GM23338 (cell line): ENCODE measurements at regions not wholly inside any gene's neighbourhood (a gene's known extent, or its start where the extent isn't known, plus 50 kb on each side); places are given as distances from the start of the nearest gene placed in this dataset.

Experiments used
- ATAC-seq: fragments of 200-7000 bp; cut with Tn5 transposase; 3 replicates; pipeline ENCODE4 v1.9.1; 2020
- DNase-seq: peaks from one replicate; pipeline ENCODE4 v3.0.0-alpha.2; 2015; ENCODE audit warnings: low spot score
- H2AFZ ChIP-seq: fragments of 200-600 bp; sonication (generic); 2 replicates; pipeline ENCODE4 v1.8.0; 2016; ENCODE audit warnings: antibody characterized with exemption, mild to moderate bottlenecking, moderate library complexity
- H3F3A ChIP-seq: fragments of 200-600 bp; sonication (generic); replicated peaks from 2 replicates; pipeline ENCODE4 v1.8.0; 2017; ENCODE audit warnings: antibody characterized with exemption, mixed run types, low read depth
- H3K27ac ChIP-seq: fragments of 200-600 bp; sonication (generic); 2 replicates; pipeline ENCODE4 v1.6.1; 2016; ENCODE audit warnings: low read depth
- H3K27me3 ChIP-seq: fragments of 200-600 bp; sonication (generic); 2 replicates; pipeline ENCODE4 v1.8.0; 2016; ENCODE audit warnings: mild to moderate bottlenecking, mixed run types, moderate library complexity; ENCODE audit not compliant: insufficient read depth
- H3K36me3 ChIP-seq: fragments of 200-600 bp; sonication (generic); 2 replicates; pipeline ENCODE4 v1.8.0; 2016; ENCODE audit warnings: mild to moderate bottlenecking; ENCODE audit not compliant: insufficient read depth
- H3K4me1 ChIP-seq: fragments of 200-600 bp; sonication (generic); 2 replicates; pipeline ENCODE4 v1.8.0; 2016; ENCODE audit warnings: mild to moderate bottlenecking, moderate library complexity; ENCODE audit not compliant: insufficient read depth
- H3K4me2 ChIP-seq: fragments of 200-600 bp; sonication (generic); 2 replicates; pipeline ENCODE4 v1.7.1; 2017; ENCODE audit warnings: mixed run types
- H3K4me3 ChIP-seq: fragments of 200-600 bp; sonication (generic); 2 replicates; pipeline ENCODE4 v1.6.1; 2016; ENCODE audit warnings: mixed run types
- H3K79me2 ChIP-seq: fragments of 200-600 bp; sonication (generic); replicated peaks from 2 replicates; pipeline ENCODE4 v1.8.0; 2017; ENCODE audit warnings: mild to moderate bottlenecking; ENCODE audit not compliant: insufficient read depth
- H3K9me2 ChIP-seq: fragments of 200-600 bp; sonication (generic); 2 replicates; pipeline ENCODE4 v1.8.0; 2017; ENCODE audit not compliant: insufficient read depth
- H4K20me1 ChIP-seq: fragments of 200-600 bp; sonication (generic); replicated peaks from 2 replicates; pipeline ENCODE4 v1.8.0; 2017; ENCODE audit warnings: mild to moderate bottlenecking; ENCODE audit not compliant: insufficient read depth
- H3K27ac Mint-ChIP-seq: 2 replicates; pipeline ENCODE4 v1.8.0; 2020; ENCODE audit warnings: inconsistent platforms, mild to moderate bottlenecking, moderate library complexity, mixed read lengths
- H3K27me3 Mint-ChIP-seq: 3 replicates; pipeline ENCODE4 v1.8.0; 2022; ENCODE audit warnings: low read depth, mild to moderate bottlenecking, moderate library complexity, mixed read lengths, inconsistent platforms; ENCODE audit not compliant: insufficient read depth, poor library complexity
- H3K36me3 Mint-ChIP-seq: 3 replicates; pipeline ENCODE4 v1.8.0; 2021; ENCODE audit warnings: low read depth, mild to moderate bottlenecking, inconsistent platforms, moderate library complexity, mixed read lengths
- H3K4me1 Mint-ChIP-seq: 3 replicates; pipeline ENCODE4 v1.8.0; 2020; ENCODE audit warnings: mild to moderate bottlenecking, inconsistent platforms, mixed read lengths
- H3K4me3 Mint-ChIP-seq: 3 replicates; pipeline ENCODE4 v1.8.0; 2021; ENCODE audit warnings: moderate library complexity, mild to moderate bottlenecking, inconsistent platforms, mixed read lengths
- H3K9me3 Mint-ChIP-seq: 3 replicates; pipeline ENCODE4 v1.8.0; 2020; ENCODE audit warnings: moderate library complexity, mild to moderate bottlenecking, inconsistent platforms, mixed read lengths
- CREB1 ChIP-seq: fragments of 250-450 bp; sonication (Bioruptor Pico); IDR thresholded peaks from 2 replicates; pipeline ENCODE4 v1.5.0; 2020; ENCODE audit warnings: low read depth, mild to moderate bottlenecking, moderate library complexity
- EZH2 ChIP-seq: fragments of 200-600 bp; sonication (generic); IDR thresholded peaks from one replicate; pipeline ENCODE4 v1.8.0; 2017; ENCODE audit warnings: antibody characterized with exemption, mild to moderate bottlenecking, low read depth; ENCODE audit not compliant: unreplicated experiment
- EZH2phosphoT487 ChIP-seq: fragments of 200-600 bp; sonication (generic); IDR thresholded peaks from one replicate; pipeline ENCODE4 v1.8.1; 2018; ENCODE audit warnings: antibody characterized with exemption; ENCODE audit not compliant: unreplicated experiment
- JUNB ChIP-seq: IDR thresholded peaks from one replicate; pipeline ENCODE4 v1.6.1; 2016; ENCODE audit warnings: antibody characterized with exemption; ENCODE audit not compliant: unreplicated experiment
- NANOG ChIP-seq: IDR thresholded peaks from 2 replicates; pipeline ENCODE4 v1.6.1; 2016; ENCODE audit warnings: antibody characterized with exemption, borderline replicate concordance
- POLR2AphosphoS5 ChIP-seq: IDR thresholded peaks from 2 replicates; pipeline ENCODE4 v1.6.1; 2016; ENCODE audit warnings: antibody characterized with exemption, low read depth
- STAT1 ChIP-seq: IDR thresholded peaks from one replicate; pipeline ENCODE4 v1.6.1; 2016; ENCODE audit warnings: antibody characterized with exemption; ENCODE audit not compliant: unreplicated experiment
- ZNF114 ChIP-seq: fragments of 250-450 bp; sonication (Bioruptor Pico); IDR thresholded peaks from 2 replicates; pipeline ENCODE4 v1.5.0; 2020; ENCODE audit warnings: mild to moderate bottlenecking, moderate library complexity
- ZNF331 ChIP-seq: fragments of 250-450 bp; sonication (Bioruptor Pico); IDR thresholded peaks from 2 replicates; pipeline ENCODE4 v1.5.0; 2020; ENCODE audit warnings: low read depth, mild to moderate bottlenecking, moderate library complexity
- TF ChIP-seq, protein P1 (sequence below): IDR thresholded peaks from 2 replicates; pipeline ENCODE4 v1.6.1; 2016; ENCODE audit warnings: antibody characterized with exemption
- TF ChIP-seq, protein P2 (sequence below), 2 experiments: fragments of 200-600 bp in 1 of 2; sonication (generic) in 1 of 2; conservative IDR thresholded peaks; 2 replicates each; pipeline versions ENCODE4 v1.5.1 to v1.6.1; 2016 to 2017; ENCODE audit warnings: antibody characterized with exemption in 2 of 2, low read depth in 2 of 2, mild to moderate bottlenecking in 2 of 2, moderate library complexity in 1 of 2
- TF ChIP-seq, protein P3 (sequence below): IDR thresholded peaks from one replicate; pipeline ENCODE4 v1.6.1; 2018; ENCODE audit warnings: antibody characterized with exemption; ENCODE audit not compliant: unreplicated experiment
- TF ChIP-seq, protein P4 (sequence below): fragments of 250-450 bp; sonication (Bioruptor Pico); IDR thresholded peaks from 2 replicates; pipeline ENCODE4 v1.5.0; 2020; ENCODE audit warnings: mild to moderate bottlenecking, moderate library complexity

DNA sequence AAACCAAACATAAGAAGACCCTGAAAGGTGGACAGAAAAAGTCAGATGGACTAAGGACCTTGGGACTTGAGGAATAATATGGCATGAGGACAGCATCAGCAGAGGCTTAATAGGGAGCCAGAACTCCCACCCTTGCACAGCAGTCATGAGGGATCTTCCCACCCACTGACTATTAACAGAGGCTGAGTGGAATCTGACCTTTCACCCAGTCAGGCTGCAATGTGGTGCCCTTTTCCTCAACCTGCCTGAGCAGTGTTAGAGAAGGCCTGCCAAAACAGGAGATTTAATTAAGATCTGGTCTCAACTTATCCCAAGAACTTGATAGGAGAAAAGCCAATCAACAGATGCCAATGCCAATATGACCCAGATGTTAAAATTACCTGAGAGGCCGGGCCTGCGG is 481.9 kb downstream of the KDM4C start:
- peak; percentile 55 for ATAC-seq
- TF ChIP-seq POLR2AphosphoS5 (no peak), STAT1 (no peak), EZH2phosphoT487 (no peak), ZNF114 (CRISPR knock-in tag) (no peak), NANOG (no peak), ZNF331 (no peak), JUNB (no peak), CREB1 (no peak), EZH2 (no peak)
- TF ChIP-seq, protein P1, sequence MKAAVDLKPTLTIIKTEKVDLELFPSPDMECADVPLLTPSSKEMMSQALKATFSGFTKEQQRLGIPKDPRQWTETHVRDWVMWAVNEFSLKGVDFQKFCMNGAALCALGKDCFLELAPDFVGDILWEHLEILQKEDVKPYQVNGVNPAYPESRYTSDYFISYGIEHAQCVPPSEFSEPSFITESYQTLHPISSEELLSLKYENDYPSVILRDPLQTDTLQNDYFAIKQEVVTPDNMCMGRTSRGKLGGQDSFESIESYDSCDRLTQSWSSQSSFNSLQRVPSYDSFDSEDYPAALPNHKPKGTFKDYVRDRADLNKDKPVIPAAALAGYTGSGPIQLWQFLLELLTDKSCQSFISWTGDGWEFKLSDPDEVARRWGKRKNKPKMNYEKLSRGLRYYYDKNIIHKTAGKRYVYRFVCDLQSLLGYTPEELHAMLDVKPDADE, result no peak
- TF ChIP-seq, protein P2, sequence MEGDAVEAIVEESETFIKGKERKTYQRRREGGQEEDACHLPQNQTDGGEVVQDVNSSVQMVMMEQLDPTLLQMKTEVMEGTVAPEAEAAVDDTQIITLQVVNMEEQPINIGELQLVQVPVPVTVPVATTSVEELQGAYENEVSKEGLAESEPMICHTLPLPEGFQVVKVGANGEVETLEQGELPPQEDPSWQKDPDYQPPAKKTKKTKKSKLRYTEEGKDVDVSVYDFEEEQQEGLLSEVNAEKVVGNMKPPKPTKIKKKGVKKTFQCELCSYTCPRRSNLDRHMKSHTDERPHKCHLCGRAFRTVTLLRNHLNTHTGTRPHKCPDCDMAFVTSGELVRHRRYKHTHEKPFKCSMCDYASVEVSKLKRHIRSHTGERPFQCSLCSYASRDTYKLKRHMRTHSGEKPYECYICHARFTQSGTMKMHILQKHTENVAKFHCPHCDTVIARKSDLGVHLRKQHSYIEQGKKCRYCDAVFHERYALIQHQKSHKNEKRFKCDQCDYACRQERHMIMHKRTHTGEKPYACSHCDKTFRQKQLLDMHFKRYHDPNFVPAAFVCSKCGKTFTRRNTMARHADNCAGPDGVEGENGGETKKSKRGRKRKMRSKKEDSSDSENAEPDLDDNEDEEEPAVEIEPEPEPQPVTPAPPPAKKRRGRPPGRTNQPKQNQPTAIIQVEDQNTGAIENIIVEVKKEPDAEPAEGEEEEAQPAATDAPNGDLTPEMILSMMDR (conservative IDR thresholded peaks at IDR 0.05; ENCODE audit: low read depth in 2 of 2), result no peak
- TF ChIP-seq, protein P3, sequence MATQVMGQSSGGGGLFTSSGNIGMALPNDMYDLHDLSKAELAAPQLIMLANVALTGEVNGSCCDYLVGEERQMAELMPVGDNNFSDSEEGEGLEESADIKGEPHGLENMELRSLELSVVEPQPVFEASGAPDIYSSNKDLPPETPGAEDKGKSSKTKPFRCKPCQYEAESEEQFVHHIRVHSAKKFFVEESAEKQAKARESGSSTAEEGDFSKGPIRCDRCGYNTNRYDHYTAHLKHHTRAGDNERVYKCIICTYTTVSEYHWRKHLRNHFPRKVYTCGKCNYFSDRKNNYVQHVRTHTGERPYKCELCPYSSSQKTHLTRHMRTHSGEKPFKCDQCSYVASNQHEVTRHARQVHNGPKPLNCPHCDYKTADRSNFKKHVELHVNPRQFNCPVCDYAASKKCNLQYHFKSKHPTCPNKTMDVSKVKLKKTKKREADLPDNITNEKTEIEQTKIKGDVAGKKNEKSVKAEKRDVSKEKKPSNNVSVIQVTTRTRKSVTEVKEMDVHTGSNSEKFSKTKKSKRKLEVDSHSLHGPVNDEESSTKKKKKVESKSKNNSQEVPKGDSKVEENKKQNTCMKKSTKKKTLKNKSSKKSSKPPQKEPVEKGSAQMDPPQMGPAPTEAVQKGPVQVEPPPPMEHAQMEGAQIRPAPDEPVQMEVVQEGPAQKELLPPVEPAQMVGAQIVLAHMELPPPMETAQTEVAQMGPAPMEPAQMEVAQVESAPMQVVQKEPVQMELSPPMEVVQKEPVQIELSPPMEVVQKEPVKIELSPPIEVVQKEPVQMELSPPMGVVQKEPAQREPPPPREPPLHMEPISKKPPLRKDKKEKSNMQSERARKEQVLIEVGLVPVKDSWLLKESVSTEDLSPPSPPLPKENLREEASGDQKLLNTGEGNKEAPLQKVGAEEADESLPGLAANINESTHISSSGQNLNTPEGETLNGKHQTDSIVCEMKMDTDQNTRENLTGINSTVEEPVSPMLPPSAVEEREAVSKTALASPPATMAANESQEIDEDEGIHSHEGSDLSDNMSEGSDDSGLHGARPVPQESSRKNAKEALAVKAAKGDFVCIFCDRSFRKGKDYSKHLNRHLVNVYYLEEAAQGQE, result no peak
- TF ChIP-seq, protein P4, sequence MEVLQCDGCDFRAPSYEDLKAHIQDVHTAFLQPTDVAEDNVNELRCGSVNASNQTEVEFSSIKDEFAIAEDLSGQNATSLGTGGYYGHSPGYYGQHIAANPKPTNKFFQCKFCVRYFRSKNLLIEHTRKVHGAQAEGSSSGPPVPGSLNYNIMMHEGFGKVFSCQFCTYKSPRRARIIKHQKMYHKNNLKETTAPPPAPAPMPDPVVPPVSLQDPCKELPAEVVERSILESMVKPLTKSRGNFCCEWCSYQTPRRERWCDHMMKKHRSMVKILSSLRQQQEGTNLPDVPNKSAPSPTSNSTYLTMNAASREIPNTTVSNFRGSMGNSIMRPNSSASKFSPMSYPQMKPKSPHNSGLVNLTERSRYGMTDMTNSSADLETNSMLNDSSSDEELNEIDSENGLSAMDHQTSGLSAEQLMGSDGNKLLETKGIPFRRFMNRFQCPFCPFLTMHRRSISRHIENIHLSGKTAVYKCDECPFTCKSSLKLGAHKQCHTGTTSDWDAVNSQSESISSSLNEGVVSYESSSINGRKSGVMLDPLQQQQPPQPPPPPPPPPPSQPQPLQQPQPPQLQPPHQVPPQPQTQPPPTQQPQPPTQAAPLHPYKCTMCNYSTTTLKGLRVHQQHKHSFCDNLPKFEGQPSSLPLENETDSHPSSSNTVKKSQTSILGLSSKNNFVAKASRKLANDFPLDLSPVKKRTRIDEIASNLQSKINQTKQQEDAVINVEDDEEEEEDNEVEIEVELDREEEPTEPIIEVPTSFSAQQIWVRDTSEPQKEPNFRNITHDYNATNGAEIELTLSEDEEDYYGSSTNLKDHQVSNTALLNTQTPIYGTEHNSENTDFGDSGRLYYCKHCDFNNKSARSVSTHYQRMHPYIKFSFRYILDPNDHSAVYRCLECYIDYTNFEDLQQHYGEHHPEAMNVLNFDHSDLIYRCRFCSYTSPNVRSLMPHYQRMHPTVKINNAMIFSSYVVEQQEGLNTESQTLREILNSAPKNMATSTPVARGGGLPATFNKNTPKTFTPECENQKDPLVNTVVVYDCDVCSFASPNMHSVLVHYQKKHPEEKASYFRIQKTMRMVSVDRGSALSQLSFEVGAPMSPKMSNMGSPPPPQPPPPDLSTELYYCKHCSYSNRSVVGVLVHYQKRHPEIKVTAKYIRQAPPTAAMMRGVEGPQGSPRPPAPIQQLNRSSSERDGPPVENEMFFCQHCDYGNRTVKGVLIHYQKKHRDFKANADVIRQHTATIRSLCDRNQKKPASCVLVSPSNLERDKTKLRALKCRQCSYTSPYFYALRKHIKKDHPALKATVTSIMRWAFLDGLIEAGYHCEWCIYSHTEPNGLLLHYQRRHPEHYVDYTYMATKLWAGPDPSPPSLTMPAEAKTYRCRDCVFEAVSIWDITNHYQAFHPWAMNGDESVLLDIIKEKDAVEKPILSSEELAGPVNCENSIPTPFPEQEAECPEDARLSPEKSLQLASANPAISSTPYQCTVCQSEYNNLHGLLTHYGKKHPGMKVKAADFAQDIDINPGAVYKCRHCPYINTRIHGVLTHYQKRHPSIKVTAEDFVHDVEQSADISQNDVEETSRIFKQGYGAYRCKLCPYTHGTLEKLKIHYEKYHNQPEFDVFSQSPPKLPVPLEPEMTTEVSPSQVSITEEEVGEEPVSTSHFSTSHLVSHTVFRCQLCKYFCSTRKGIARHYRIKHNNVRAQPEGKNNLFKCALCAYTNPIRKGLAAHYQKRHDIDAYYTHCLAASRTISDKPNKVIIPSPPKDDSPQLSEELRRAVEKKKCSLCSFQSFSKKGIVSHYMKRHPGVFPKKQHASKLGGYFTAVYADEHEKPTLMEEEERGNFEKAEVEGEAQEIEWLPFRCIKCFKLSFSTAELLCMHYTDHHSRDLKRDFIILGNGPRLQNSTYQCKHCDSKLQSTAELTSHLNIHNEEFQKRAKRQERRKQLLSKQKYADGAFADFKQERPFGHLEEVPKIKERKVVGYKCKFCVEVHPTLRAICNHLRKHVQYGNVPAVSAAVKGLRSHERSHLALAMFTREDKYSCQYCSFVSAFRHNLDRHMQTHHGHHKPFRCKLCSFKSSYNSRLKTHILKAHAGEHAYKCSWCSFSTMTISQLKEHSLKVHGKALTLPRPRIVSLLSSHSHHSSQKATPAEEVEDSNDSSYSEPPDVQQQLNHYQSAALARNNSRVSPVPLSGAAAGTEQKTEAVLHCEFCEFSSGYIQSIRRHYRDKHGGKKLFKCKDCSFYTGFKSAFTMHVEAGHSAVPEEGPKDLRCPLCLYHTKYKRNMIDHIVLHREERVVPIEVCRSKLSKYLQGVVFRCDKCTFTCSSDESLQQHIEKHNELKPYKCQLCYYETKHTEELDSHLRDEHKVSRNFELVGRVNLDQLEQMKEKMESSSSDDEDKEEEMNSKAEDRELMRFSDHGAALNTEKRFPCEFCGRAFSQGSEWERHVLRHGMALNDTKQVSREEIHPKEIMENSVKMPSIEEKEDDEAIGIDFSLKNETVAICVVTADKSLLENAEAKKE (CRISPR knock-in tag), result no peak
- Mint-ChIP-seq H3K4me3 (no peak overlapping the region), H3K36me3 (peaks cover 6% of the 10 kb centered on the region; the same call in 2 of the 3 replicates), H3K9me3 (peaks cover 11% of the 10 kb centered on the region; the same call in 2 of the 3 replicates), H3K4me1 (peaks cover 34% of the 10 kb centered on the region), H3K27me3 (peaks cover 13% of the 10 kb centered on the region), H3K27ac (peak overlapping the region; percentile 91; the same call in 1 of the 2 replicates)
- Histone ChIP-seq H3K4me1 (peaks cover 33% of the 10 kb centered on the region), H2AFZ (no peak overlapping the region), H3K4me2 (peak overlapping the region; percentile 9; the same call in 1 of the 2 replicates), H3K9me2 (peaks cover 2% of the 10 kb centered on the region; the same call in 1 of the 2 replicates), H3K27me3 (no peaks in the 10 kb centered on the region), H3F3A (0 out of 2 replicates have a peak, but pooled peaks cover 4% of the 10 kb centered on the region), H4K20me1 (no peaks in the 10 kb centered on the region), H3K27ac (peak overlapping the region; percentile 70), H3K36me3 (no peaks in the 10 kb centered on the region; the same call in 1 of the 2 replicates), H3K4me3 (no peak overlapping the region), H3K79me2 (no peaks in the 10 kb centered on the region)
- peak; percentile 33 for DNase-seq
